ENCODE measurements at regions not wholly inside any gene's neighbourhood (a gene's known extent, or its start where the extent isn't known, plus 50 kb on each side); places are given as distances from the start of the nearest gene placed in this dataset.

DNA sequence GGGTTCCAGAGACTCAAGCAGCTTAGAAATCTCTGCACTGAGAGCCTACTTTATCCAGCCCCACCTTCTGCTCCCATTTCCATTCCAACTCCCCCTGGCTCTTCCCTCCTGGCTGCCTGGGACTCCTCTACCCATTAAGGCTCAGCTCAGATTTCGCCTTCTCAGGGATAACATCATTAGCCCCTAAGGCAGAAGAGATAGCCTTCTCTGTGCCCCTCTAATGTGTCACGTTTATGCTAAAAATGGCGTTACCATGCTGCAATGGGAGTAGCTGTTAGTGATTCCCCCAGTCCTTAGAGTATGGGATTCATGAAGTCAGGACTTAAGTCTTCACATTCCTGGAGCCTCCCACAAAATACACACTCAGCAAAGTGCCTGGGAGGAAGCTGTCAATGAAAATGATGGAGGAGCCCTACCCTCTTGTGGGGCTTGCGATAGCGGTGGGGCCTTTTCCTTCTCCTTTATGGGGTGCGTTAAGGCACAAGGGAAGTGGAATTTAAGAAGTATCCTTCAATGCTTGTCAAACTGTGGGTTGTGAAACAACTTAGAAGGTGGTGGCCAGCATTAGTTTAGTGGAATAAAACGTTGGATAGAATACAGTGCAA, 144.7 kb upstream of the COPS8 start:
- no peak for DNase-seq

DNA sequence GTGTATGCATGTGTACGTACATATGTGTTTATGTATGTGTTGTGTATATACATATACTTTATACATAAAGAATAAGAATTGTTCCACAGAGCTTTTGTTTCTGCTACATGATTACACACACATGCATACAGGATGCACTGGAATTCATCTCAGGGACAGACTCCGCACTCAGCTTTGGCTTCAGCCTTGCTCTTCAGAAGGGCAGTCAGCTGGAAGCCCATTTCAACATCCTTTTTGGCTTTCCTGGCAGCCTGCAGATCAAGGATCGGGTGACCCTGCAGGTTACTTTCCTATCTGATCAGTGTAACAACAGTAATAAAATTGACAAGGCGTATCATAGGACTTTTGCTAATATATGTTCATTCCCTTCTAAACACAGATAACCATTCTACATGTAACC, 144.1 kb upstream of the COPS8 start:
- no peak for DNase-seq

DNA sequence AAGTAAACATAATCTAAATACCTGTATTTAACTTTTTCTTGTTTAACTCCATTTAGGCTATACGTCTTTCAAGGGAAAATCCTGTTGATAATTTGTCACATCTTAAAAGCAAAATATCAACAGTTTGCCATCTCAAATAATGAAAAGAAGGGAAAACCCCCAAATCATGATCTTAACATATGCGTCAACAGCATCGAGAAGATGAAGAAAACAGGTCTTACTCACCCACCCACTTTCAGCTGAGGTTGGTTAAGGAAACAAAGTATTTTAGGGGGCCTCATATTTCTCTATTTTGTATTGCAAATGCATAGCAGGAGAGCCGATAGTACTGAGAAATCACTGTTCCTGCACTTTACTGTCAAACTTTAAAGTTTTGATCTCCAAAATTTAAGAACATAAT, 143.1 kb upstream of the COPS8 start:
- DNase-seq: no peak

DNA sequence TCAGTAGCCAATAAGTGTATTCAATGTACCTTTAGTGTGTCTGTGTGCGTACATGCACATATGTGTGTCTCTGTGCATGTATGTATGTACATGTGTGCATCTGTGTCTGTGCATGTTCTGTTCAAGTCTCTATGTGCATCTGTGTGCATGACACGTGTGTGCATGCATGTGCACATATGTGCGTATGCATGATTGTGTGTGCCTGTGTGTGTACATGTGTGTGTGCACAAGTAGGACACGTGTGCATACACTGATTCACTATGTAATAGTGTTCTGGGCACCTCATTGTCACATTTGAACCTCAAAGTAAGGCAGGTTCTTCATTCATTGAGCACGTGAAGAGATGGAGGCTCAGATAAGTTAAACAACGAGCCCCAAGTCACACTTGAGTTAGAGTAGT, 142.6 kb upstream of the COPS8 start:
- no peak for DNase-seq

DNA sequence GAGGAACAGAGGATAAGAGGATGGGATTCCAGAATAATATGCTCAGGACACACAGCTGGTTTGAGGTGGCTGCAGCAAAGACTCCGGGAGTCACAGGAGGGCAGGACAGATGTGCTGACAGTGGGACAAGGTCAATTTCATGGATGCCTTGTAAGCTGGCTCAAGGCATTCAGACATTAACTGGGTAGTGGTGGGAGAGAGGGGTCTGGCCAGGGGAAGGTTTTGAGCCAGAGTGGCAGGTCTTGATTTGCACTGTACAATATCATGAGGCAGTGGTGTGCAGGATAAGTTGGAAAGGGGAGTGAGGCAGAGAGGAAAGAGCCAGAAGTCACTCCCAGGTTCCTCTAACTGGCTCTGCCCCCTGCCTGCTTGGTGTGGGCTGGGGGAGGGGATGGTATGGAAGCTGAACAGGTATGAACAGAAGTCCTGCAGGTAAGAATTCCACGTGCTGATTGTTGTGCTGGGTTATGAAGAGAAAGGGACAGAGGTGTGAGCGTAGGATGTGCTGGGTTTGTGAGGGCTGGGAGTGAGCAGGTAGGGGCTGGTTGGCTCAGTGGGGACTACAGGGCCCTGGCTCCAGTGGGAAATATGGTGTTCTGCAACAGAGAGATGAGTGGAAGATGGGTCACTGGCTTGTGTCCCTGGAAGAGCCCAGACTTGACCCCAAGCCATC, 141.7 kb upstream of the COPS8 start:
- no peak for DNase-seq

DNA sequence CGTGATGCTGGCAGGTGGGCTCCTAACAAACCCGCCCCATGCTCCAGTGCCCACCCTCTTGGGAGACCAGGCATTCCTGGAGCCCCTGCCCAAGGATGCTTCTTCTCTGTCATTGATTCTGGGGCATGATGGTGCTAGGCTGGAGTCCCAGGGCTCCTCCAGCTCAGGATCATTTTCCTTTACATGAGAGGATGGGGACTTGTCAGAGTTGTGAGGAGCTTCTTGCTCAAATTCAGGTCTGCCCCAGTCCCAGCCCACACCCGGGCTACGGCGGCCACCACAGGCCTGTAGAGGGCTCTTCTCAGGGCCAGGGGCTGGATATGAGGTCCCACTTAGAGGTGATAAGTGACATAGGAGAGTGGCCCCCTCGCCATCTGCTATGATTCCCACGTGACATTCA, 141.1 kb upstream of the COPS8 start:
- DNase-seq: no peak

DNA sequence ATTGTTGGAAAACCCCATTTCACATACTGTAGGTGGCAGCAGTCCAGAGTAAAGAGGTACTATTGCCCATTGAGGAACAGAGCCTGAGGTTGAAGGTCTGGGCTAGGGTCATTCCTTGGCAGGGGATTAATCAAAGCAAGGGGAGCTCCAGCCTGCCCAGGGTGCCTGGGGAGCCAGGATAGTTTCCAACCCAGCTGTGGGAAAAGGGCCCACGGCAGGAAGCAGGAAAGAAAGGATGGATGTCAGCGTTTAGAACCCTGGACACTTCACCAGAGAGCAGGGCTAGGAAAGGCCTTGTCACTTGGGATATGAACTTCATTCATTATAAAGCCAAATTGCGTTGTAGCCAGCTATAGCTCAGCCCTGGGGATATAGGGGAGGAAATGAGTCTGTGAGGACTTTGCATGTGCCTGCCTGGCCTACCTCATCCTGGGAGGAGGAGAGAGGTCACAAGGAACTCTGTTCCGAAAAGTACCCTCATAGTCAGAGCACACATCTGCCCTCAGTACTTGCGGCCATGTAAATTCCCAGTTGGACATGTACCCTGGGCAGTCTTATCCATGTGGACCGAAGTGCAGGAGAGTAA, 140.2 kb upstream of the COPS8 start:
- DNase-seq: no peak

DNA sequence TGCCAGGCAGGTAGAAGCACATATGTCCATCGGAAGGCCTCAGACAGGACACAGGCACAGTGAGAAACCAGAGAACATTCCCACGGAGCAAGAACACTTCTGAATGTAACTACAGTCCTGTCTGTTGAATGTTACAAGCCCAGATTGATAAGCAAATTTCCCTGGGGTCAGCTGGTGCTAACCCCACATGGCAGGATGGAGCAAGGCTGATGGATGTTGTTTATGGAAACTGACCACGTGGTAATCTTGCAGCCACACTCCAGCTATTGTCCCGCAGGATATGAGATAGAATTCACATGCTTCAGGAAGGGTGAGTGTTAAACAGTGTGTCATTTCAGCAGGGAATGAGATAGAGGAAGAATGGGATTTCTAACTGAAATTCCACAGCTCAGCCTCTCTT, 138.8 kb upstream of the COPS8 start:
- no peak for DNase-seq

DNA sequence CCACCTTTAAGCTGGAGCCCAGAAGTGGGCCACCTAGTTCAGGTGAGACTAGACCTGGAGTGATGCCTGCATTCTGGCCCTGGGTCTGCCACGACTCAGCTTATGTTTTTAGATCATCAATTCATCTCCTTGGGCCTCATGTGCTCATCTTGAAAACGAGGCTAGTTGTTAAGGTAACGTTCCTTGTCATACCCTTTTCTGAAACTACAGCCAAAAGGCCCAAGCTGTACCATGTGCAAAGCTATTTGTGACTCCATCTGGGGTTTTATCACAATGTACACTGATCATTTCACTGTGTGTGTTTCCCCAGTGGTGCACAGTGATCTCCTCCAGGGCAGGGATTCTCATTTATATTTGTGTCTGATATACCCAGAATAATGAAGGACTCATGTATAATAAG, 138.4 kb upstream of the COPS8 start:
- no peak for DNase-seq

DNA sequence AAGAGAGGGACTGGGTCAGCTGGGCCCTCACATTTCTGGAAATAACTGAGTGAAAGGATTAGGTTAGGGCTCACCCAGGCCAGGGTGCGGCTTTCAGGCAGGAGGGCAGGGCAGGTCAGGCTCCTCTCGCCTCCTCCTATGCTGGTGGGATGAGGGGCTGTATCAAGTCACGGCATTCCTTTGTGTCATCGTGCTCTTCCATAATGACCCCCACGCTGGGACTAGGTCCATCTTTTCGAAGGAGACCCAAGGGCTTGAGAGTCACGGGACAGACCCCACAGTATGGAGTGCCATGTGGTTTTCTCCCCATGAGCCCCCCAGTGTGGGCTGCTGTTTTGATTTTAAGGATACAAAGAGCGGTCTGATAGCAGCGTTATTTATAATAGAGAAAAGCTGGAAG, 137.8 kb upstream of the COPS8 start:
- no peak for DNase-seq

DNA sequence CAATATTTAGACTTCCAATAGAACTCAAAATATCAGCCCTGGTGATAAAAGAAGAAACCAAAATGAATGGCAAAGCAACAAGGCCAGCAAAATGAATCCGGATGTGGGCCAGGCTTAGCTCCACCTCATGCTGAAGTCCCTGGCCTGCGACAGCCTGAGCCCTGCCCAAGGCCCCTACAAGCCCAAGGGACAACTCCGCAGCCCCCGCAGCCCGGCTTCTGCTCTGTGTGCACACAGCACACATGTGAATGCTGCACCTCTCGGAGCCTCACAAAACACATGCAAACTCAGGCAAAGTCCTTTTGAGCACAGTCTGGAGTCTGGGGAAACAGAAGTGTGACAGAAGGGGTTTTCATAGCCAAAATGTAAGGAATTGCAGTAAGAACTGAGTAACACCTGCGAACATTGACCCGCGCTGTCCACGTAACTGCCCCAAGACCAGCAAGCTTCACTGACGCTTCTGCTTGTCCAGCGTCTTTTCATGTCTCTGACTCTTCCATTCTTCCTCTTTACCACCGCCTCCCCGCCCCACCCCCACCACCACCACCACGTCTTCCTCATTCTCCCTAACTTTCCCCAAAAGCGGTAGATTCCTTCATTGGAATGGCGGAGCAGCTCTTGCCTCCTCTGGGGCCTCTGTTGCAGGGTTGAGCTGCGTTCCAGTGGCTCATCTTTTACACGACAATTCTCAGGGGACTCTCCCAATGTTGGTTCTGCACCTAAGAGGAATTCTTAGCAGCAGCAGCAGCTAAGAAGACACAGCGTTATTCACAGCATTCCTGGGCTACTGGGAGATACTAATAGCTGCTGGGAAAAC, 136.4 kb upstream of the COPS8 start:
- DNase-seq: no peak

DNA sequence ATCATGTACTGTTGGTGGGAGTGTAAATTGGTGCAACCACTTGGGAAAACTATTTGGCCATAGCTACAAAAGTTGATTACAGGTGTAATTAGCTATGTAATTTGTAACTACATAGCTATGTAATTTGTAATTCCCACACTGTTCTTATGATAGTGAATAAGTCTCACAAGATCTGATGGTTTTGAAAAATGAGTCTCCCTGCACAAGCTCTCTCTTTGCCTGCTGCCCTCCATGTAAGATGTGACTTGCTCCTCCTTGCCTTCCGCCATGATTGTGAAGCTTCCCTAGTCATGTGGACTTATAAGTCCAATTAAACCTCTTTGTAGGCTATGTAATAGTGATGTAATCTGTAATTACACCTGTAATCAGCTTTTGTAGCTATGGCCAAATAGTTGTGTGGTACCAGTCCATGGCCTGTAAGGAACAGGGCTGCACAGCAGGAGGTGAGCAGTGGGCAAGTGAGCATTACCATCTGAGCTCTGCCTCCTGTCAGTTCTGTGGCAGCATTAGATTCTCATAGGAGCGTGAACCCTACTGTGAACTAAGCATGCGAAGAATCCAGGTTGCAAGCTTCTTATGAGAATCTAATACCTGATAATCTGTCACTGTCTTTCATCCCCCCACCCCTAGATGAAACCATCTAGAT, 133.7 kb upstream of the COPS8 start:
- DNase-seq: no peak

DNA sequence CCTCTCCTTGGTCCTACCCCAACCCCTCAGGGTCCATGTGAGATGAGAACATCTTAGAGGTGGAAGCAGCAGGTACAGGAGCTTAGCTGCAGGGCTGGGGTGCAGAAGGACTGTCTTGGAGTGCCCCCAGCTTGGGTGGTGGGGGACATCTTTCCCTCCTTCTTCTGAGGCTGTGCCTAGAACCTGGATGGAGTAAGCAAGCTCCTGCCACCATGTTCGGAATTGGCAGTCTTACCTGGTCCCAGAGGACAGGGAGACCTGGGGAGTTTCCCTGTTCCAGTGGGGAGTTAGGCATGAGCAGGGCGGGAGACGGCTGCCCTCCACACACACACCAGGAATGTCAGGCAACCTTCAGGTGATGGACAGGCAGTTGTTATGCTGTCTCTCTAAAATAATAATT, 131.0 kb upstream of the COPS8 start:
- no peak for DNase-seq

DNA sequence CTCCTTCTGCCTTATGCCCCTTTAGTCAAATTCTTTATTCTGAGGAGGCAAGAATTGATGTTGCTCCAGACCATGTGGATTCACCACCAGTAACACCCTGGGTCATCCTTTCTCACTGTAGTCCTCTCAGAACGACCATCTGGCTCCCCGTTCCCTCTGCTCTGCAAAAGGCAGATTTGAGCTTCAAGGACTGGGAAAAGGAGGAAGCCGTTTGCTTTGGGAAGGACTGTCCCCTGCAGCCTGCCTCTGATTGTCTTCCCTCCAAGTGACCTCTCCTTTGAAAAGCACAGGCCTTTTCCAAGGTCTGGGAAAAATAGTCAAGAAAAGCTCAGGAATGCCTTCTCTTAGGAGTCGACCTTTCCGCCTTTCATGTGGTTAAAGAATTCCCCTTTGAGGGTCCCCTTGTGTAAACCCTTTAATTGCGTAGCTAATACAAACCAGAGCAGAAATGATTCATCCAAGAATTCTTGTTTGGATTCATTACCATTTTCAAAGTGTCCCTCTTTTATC, 130.1 kb upstream of the COPS8 start:
- DNase-seq: no peak

DNA sequence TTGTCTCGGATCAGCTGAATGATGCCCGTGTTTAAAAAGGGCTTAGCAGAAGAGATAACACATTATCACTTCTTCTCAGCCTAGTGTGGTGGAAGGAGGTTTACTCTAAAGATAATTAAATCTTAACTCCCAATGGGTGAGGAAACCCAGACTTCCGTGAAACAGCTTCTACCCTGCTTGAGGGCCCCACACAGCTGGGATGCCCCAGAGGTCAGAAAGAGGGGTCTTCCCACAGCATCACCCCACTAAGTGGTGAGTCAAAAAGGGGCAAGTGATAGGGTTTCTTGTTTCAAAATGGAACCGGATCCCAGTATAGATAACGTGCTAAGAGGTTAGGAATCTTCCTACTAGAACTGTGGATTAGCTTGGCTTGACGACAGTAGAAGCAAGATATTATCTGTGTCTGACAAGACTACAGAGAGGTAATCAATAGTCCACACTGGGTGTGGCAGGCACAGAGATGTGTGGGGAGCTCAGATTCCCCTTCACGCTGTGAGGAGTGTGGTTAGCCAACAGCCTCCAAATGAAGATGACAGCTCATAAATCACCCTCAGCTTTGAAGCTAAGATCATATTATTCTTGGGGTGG, 129.6 kb upstream of the COPS8 start:
- DNase-seq: no peak

DNA sequence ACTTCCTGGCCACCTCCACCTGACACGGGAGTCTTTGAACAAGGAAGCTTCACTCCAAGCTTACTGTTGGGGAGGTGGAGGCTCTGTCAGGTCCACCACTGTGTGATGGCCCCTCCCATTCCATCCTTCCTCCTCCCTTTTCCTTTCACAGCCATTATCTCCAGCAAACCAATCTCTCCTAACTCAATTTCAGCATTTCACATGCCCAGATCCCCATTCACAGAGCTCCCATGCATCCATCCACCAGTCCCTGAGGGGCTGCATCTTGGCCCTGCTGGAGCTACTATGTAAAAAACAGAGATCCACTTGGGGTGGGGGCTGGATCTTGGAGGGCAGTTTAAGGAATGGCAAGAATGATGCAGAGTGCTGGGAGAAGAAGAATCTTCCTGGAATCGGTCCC, 129.0 kb upstream of the COPS8 start:
- no peak for DNase-seq

DNA sequence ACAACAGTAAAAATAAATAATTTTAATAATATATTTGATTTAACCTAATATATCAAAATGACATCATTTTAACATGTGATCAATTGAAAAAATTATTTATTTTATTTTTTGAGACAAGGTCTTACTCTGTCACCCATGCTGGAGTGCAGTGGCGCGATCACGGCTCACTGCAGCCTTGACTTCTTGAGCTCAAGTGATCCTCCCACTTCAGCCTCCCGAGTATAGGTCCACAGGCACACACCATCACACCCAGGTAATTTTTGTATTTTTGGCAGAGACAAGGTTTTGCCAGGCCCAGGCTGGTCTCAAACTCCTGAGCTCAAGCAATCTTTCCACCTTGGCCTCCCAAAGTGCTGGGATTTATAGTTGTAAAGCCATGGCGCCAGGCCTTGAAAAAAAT, 126.7 kb upstream of the COPS8 start:
- DNase-seq: no peak

DNA sequence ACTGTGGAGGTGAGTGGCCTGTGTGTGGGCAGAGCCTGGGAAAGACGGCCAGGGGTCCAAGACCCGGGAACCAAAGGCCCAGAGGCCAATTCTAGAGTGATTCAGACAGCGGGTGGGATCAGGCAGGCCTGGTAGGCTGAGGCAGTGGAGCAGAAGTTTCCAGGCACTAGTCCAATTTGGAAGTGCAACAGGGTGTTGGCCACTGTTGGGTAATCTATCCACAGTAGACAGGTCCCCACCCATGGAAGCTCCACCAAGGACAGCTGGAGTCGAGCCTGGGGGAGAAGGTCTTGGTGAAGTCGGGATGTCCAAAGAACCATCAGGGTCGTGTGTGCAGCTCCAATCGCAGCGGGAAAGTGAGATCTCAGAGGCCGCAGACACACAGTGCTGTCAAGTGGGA, 125.8 kb upstream of the COPS8 start:
- DNase-seq: no peak

DNA sequence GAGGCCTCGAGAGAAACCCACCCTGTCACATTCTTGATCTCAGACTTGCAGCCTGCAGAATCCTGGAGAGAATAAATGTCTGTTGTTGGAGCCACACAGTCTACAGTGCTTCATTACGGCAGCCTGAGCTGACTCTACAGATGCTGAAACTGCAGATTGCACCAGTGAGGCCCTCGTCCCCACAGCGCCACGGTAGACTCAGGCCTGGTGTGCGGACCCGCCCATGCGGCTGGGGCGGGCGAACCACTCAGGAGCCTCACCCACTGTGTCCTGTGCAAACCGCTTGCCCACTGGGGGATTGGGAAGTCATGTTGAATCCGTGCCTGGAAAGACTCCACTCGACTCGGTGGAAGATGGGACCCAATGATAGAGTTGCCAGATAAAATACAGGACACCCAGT, 125.2 kb upstream of the COPS8 start:
- no peak for DNase-seq

DNA sequence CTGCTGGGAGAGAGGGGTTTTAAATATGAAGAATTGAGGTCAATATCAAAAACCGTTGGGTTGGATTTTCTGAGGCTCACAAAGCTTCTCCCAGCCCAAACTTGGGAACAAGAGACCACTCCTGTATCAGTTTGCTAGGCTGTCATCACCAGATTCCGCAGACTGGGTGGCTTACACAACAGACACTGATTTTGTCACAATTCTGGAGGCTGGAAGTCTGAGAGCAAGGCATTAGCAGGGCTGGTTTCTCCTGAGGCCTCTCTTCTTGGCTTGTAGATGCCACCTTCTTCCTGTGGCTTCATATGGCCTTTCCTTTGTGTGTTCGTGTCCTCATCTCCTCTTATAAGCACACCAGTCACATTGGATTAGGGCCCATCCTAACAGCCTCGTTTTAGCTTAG, 122.9 kb upstream of the COPS8 start:
- no peak for DNase-seq

DNA sequence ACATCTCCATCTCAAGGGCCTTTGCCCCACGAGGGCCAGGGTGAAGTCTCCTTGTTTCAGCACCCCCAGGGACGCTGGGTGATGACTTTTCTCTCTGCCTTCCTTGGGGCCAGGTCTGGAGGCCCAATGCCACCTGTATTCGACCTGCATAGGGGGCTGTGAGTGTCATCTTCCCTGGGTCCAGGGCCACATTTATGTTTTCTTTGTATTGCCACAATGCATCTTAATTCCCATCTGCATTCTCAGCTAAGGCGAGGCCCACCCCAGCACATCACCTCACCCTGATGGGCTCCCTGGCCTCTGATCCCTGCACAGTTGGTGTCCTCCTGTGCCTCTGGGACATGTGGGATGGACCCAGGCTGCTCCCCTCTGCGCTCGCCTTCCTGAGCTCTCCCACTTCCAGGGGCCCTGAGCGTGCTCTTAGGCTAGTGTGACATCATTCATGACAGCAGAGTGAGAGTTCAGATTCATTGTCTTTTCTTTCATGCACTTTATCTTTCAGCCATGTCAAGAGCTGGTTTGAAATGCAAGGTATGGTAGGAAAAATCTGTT, 122.0 kb upstream of the COPS8 start:
- no peak for DNase-seq

DNA sequence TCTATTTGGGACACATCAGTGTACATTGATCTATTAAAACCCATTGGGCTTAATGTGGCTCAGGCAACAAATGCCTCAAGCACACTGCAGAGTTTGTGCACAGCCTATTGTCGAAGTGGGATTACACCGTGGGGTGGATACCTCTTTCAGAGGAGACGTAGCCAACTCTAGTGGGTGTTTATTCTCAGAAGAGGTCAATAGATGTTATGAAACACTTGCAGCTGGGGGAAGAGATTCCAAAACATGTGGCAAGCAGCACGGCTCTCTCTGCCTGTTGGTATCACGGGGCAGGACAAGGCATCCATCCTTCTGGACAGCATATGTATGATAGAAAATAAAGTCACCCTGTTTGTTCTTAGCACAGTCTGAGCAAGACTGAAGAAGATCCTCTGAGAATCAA, 121.4 kb upstream of the COPS8 start:
- no peak for DNase-seq

Data from CD4-positive, alpha-beta T cell treated with Interleukin-17A for 4 hours (primary cell).